Fibroblast of the conjunctiva (primary cell): ENCODE measurements at regions not wholly inside any gene's neighbourhood (a gene's known extent, or its start where the extent isn't known, plus 50 kb on each side); places are given as distances from the start of the nearest gene placed in this dataset.

Experiments
- DNase-seq: peaks from one replicate; pipeline ENCODE4 v3.0.0-alpha.2; 2010; ENCODE audit warnings: low read depth

DNA sequence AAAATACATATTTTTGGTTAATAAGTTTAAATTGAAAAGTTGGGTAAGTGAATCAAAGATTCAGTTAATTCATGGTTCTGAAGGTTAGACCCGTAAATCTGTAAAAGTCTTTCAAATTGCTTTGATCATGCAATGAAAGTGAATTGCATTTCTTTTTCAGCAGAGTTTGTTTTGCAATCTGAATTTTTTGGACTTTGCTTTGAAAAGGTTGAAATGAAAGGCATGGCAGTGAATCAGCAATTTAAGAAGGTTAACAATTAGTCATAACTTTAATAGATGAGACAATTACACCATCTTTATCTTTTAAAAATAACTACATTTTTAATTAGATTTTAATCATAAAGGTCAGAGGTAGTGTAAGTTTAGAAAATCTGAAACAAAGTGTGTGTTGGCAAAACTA, 310.9 kb upstream of the KCNJ16 start:
- DNase-seq, result no peak

DNA sequence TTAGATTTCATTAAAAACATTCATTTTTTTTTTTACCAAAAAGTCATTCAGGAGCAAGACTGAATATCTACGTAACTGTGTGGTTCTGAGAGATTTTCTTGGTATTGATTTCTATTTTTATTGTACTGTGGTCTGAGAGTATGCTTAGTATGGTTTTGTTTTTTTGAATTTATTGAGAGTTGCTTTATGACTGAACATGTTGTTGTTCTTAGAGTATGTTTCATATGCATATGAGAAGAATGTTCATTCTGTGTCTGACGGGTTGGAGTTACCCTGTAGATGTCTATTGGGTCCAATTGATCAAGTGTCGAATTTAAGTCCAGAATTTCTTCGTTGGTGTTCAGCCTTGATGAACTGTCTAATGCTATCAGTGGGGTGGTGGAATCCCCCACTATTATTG, 306.0 kb upstream of the KCNJ16 start:
- DNase-seq, result no peak

DNA sequence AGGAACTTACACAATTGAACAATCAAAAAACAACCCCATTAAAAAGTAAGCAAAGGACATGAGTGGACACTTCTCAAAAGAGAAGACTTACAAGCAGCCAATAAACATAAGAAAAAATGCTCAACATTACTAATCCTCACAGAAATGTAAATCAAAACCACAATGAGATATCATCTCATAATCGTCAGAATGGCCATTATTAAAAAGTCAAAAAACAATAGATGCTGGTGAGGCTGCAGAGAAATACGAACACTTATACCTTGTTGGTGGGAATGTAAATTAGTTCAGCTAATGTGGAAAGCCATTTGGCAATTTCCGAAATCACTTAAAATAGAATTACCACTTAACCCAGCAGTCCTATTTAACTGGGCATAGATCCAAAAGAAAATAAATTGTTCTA, 301.9 kb upstream of the KCNJ16 start:
- no peak for DNase-seq

DNA sequence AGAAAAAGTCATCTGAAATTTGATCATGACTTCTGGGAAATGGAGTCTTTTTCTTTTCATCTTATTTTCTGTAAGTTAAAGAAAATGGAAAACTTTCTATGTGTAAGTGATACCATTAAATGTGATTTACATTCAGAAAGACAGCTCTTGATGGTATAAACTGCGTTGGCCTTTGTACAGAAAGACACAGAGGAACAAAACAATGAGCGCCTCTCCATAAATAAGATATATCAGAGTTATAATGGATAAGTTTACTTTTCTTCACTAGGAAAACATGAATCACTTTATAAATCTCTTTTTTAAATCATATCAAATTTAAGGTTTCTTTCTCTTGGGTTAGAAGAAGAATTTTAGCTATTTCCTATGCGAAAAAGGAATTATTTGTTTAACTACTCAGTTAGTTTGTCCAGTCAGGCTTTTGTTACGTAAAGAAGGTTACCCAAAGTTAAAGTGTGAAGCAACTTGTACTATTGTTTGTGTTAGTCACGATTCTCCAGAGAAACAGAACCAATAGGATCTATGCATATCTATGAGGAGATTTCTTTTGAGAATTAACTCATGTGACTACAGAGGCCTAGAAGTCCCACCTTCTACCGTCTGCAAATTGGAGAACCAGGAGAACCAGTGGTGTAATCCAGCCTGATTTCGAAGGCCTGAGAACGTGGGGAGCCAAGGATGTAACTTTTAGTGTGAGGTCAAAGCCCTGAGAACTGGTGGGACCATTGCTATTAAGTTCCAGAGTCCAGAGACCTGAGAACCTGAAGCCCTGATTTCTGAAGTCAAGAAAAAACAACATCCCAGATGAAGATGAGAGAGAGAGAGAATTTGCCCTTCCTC, 295.4 kb upstream of the KCNJ16 start:
- DNase-seq, result peak; percentile 39

DNA sequence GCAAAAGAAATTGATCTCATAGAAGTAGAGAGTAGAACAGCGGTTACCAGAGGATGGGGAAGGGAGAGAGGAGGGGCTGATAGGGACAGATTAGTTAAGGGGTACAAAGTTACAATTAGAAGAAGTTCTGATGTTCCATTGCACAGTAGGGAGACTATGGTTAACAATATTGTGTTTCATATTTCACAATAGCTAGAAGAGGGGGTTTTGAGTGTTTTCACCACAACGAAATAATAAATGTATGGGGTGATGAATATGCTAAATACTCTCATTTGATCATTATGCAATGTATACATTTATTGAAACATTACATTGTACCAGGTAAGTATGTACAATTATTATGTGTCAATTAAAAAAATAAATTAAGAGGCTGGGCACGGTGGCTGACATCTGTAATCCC, 291.2 kb upstream of the KCNJ16 start:
- DNase-seq, result no peak

DNA sequence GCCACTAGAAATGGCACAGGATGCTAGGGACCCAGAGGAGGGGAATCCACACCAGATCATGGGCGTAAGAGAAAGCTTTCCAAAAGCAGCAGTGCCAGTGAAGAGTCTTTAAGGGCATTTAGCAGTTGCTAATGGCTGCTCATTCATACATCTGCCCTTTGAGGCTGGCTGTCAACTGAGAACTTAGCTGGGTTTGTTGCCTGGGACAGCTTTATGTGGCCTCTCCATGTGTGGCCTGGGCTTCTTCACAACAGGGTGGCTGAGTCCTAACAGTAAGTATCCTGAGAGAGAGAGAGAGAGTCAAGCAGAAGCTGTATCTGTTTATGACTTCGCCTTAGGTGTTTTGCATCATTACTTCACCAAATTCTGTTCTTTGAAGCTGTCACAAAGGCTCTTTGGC, 286.1 kb upstream of the KCNJ16 start:
- DNase-seq, result no peak

DNA sequence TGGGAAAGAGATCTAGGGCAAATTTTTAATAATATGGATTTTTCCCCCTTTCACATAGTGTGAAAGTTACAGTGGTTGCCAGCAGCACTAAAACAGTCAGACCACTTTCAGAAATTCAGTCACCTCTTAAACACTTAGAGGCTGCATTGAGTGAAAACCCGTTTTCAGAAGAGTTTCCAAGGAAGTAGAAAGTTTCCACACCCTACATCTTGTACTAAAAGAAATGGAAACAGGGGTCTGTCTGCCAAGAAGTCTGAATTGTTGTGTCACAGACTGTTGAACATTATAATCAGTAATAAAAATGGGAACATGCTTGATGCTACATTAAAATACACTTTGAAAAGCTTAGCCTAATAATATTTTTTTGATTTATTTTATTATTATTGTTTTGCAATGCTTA, 278.9 kb upstream of the KCNJ16 start:
- no peak for DNase-seq

DNA sequence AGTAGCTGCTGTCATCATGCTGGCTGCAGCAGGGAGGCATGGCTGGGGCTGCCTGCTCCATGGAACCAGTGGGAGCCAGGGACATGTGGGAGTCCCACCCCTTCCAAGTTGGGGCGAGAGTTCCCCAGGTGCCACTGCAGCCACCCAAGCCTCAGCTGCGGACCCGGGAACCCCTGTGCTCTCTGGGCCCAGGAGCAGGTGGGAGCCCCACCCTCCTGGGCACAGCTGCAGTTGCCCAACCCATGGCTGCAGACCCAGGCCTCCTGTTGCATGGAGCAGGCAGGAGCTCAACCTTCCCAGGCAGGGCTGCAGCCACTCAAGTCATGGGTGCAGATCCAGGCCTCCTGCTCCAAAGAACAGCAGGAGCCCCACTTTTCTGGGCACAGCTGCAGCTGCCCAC, 274.2 kb upstream of the KCNJ16 start:
- no peak for DNase-seq

DNA sequence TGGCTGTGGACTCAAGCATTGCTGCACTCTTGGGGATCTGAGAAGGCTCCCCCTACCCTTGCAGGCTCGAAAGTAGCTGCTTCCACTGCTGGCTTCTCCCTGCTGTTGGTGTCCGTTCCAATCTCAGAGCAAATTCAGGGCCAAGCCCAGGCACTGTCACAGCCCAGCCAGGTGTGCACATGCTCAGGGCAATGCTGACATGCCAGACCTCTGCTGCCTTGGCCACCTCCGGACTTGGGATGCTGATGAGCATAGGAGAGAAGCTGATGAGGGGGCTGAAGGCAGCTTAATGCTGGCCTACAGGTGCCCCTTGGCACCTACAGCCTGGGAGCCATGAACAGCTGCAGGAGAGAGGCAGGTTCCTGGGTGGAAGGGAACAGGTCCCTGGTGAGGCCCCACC, 273.7 kb upstream of the KCNJ16 start:
- DNase-seq, result no peak

DNA sequence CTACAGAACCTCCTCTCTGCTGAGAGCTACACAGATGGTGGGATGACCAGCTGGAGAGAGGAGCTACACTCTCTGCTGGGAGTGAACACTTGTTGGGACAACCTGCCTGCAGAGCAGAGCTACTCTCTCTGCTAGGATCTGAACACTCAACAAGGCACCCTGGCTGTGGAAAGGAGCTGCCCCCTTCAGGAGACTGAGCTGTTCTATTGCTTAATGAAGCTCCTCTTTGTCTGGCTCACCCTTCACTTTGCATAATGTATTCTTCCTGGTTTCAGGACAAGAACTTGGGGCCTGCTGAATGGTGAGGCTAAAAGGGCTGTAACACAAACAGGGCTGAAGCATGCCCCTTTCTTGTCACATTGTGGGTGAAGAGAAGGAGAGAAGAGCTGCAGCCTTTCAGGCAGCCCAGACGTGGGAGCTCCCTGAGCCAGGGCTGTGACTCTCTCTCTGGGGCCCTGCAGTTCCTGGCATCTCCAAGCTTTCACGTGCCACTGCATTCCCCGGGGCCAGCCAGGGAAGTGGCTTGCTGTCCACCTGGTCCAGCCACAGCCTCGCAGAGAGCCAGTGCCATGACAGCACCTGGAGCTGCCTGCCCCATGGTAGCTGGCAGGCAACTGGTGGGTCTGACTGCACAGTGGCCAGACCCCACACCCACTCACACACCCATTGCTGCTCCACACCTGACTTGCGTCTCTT, 272.8 kb upstream of the KCNJ16 start:
- DNase-seq, result no peak

DNA sequence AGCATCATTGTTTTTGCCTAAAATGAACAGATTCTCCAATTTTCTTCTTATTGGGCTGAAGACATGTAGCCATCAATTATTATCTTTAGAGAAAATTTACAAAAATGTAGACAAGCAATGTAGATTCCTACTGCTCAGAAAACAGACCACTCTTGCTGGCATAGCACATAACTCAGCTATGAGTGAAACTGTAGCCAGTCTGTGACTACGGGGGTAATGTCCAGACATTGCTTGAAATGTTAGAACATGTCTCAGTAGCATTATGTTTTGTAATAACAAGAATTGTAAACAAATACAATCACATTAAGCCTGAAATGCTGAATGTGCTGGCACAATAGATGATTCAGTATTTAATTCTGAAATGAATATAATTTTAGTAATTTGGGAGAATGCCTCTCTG, 265.7 kb upstream of the KCNJ16 start:
- DNase-seq, result no peak

DNA sequence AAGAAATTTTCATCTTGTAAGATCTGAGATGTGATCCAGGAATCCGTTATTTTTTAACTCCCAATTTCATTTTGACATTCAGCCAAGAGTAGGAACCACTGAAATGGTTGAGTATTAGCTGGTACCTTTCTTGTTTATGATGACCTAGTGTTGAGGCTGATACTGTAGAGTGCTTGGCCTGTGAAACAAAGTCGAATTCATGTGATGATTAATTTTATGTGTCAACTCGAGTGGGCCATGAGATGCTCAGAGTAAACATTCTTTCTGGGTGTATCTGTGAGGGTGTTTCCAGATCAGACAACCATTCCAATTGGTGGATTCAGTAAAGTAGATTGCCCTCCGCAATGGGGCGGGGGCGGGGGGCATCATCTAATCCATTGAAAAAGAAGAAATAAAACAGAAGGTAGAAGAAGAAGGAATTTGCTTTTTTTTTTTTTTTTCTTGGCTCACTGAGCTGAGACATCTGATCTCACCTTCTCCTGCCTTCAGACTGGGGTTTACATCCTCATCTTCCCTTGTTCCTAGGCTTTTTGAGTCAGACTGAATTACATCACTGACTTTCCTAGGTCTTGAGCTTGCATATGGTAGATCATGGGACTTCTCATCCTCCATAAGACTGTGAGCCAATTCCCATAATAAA, 264.6 kb upstream of the KCNJ16 start:
- no peak for DNase-seq

DNA sequence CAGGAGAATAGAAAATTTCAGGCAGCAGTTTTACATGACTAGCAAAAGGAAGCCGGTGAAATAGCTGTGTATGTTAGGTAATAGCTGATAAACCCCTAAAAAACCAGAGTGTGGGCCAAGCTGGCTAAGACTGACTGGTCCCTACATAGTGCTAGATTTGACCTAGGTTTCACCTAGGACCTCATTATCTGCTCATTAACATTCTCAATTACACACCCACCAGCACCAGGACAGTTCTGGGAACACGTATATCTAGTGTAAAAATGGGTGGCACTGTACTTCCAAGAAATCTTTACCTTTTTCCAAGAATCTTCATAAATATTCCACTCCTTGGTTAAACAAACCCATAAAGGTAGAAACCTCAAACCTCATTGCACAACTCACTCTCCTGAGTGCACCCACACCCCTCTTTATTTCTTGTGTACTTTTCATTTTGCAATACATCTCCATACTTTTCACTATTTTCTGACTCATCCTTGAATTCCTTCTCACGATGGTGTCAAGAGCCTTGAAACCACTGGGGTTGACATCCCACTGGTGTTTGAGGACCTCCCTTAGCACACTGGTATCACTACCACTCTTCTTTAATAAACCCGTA, 262.7 kb upstream of the KCNJ16 start:
- DNase-seq, result no peak

DNA sequence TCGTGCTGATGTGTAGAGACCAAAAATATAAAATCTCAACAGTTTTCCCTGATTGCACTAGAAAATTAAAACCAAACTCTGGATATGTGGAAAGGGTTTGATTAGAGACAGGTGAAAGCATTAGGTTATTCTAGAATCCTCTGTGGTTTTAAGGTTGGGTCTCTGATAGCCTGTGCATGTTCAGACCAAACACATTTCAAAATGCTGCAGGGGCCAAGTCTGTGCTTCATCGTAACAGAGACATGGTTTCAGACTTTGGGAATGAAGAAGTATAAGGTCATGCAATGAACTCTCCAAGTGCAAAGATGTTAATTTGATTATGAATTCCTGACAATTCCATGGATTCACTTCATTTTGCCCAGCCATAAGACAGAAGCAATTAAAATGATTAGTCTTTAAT, 261.0 kb upstream of the KCNJ16 start:
- no peak for DNase-seq

DNA sequence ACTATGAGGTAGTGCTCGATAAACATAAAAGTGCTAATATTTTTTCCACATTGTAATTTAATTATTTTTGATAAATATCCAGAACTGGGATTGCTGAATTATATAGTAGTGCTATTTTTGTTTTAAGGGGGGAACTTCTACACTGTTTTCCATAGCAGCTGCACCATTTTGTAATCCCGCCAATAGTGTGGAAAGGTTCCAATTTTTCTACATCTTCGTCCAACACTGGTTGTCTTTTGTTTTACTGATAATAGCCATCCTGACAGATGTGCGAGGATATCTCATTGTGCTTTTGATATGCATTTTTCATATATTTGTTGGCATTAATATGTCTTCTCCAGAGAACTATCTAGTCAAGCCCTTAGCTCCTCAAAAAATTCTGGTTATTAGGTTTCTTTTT, 259.6 kb upstream of the KCNJ16 start:
- DNase-seq, result no peak

DNA sequence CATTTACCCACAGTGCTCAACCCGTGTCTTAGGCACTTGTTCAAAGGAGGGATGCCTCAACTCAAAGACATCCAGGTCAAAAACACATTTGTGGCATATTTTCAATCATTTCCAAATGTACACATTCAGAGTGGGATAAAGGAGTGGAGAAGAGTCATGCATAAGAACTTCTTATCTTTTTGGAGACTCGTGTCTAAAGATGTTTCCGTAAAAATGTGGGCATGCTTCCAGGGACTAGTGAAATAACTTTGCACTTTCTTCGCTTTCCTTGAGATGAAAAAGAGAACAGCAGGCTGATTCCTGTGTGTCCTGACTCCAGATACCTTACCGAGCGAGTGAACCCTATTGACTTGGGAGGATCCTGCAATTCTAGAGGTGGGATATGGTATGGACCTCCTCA, 256.6 kb upstream of the KCNJ16 start:
- no peak for DNase-seq

DNA sequence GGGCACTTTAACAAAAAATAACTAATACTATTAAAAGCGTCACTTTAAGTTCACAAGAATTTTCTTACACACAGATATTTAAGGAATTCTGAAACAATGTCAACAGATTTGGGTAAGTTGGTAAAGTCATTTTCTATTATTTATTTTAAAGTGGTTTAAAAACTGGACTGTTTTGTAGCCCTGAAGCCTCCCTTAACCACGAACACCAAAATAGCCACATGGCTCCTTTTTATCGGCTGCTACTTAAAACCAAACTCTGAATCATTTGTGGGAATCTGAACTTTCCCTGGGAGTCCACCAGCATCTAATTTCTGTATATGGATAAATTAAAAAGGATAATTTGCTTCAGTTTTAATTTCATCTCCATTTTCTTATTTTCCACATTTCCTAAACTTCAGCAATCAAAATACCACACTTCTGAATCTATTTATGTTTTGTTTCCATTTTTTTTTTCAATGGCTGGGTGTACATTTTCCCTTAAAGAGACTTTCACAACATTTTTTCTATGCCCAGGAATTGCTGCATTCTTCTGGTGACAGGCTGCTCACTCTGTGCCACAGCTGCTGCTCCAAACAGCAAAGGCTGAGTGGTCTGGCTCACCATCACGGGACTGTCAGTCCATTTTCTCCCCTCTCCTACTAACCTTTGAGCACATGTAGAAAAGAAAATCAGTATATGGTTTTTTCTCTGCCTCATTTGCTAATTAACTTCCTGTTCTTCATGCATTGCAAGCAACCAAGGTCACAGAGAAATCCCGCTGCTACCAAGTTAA, 255.5 kb upstream of the KCNJ16 start:
- DNase-seq, result no peak

DNA sequence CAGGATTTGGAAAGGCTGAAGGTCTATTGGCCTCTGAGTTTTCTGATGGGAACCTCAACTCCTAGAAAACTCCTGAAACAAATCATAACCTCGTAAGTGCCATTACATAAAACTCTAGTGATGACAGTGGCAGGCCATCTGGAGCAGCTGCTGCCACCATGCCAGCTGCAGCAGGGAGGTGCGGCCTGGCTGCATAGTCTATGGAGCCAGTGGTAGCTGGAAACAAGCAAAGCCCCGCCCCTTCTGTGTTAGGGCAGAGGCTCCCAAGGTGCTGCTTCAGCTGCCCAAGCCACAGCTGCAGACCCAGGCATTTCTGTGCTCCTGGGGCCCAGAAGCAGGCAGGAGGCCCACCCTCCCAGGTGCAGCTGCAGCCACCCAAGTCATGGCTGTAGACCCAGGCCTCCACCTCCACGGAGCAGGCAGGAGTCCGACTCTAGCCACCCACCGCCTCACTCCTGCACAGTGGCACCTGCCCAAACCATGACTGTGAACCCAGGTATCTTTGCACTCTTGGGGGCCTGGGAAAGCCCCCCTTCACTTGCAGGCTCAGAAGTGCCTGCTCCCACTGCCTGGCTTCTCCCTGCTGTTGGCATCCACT, 254.1 kb upstream of the KCNJ16 start:
- DNase-seq, result no peak

DNA sequence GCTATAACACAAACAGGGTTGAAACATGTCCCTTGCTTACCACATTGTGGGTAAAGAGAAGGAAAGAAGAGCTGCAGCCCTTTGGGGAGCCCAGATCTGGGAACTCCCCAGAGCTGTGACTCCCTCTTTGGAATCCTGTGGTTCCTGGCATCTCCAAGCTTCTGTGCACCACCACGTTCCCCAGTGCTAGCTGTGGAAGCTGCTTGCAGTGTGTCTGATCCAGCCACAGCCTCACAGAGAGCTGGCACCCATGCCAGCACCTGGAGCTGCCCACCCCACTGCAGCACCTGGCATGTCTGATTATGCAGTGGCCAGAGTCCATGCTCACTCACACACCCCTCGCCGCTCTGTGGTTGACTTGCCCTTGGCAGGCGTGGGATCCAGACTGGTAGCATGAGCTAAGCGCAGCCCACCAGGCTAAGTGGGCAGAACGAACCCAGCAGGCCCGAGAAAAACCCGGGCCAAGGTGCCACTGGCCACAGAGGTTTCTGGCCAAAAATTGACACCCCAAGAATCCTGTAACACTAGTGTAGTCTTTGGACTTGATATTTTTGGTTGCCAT, 252.6 kb upstream of the KCNJ16 start:
- no peak for DNase-seq

DNA sequence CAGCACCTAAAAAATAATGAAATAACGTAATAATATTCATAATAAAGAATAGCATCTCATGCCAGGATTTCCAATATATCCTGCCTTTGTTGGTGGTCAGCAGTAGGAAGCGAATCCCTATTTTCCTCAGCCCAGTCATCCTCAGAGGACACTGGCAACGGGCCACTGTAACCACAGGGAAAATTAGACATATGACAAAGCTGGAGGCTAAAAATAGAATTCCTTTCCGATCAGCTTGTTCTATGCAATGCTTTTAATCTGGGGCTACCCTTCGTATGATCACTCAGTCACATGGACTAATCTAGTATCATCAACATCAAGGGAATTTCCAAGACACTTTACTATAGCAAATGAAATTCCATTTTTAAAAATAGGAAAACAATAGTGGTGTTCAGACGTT, 246.9 kb upstream of the KCNJ16 start:
- no peak for DNase-seq

DNA sequence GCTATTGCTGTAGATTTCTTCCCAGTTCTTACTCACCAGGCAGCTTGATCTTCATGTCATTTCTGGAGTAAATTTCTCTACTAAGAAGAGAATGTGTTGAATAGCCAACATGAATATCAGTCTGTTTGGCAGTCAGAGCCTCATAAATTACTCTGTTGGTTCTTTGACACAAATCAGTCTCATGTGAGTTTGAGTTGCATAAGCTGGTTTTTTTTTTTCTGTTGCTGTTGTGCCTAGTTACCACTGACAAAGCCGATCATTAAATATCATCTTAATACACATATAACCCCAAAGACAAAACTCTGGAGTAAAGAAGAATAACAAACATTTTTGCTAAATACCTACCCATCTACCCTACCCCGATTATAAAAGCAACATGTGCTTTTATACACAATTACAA, 240.5 kb upstream of the KCNJ16 start:
- DNase-seq, result no peak
